HG03039 (cell line): ENCODE measurements at regions not wholly inside any gene's neighbourhood (a gene's known extent, or its start where the extent isn't known, plus 50 kb on each side); places are given as distances from the start of the nearest gene placed in this dataset.
"Not testable (repeated sequence)": the region's sequence is repeated elsewhere in the genome, so short reads cannot be mapped to it uniquely, and the experiment has no call there.

Source experiments
- ATAC-seq: cut with Tn5 transposase; IDR thresholded peaks from one replicate; pipeline ENCODE4 v1.9.1; 2021; ENCODE audit warnings: mild to moderate bottlenecking, moderate library complexity; ENCODE audit not compliant: unreplicated experiment

- ATAC-seq, result no peak
These were observed 1274.5 kb upstream of the TMEFF2 start for GRCh38 chr2:193469251-193469650.

DNA sequence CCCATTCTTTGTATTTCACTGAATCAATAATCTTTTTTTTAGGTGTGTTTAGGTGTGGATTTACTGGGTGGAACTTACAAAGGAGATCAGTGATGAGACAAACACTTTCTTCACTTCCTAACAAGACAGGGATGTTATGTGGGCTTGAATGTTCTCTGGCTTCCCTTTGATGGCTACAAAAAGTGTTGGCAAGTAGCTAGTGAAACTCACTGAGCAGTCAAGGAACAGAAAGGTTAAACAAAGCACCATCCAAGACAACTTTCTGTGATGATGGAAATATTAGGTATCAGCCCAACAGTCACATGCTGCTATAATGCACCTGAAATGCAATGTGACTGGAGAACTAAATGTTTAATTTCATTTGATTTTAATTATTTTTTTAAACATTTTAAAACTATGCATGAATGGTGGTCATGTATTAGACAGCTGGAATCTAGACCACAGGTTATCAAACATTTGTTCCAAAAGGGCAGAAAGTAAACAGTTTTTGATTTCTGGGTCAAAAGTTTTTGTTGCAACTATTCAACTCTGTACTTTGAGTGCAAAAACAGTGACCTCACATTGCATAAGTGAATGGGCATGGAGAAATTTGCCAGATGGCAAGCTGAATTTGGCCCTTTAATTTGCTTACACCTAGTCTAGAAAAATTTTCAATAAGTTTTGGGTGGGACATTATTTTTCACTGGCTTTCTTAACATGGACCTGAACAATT, 1272.7 kb upstream of the TMEFF2 start:
- ATAC-seq, result no peak

DNA sequence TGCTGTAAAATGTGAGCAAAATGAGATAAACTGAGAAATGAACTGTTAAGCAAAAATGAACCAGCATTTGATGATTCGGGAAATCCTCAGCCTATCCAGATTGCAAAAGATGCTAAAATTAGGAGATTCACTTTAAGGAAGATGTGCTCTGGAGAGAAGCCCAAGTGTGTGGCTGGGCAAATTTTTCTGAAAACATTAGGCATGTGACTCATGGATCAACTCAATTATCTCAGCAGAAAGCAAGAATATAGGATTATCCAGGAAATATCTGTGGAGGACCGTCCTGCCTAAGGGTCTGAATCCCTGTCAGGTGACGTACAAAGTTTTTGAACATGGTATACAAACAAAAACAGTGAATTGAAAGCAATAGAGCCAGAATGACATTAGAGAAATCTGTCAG, 1268.3 kb upstream of the TMEFF2 start:
- no peak for ATAC-seq

DNA sequence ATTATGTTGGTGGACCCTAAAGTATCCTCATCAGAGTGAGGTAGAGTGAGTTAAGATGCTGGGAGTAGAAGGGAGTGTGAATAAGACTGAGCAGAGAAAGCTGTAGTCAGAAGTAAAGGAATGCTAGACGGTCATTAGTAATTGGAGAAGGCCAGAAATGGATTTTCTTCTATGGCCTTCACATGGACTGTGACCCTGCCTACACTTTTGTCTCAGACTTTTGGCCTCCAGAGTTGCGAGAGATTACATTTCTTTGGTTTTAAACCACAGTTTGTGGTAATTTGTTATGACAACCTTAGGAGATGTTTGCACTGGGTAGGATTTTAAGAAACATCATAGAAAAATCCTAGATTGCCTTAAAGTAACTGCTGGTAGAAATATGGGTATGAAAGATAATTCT, 1267.7 kb upstream of the TMEFF2 start:
- ATAC-seq, result no peak

DNA sequence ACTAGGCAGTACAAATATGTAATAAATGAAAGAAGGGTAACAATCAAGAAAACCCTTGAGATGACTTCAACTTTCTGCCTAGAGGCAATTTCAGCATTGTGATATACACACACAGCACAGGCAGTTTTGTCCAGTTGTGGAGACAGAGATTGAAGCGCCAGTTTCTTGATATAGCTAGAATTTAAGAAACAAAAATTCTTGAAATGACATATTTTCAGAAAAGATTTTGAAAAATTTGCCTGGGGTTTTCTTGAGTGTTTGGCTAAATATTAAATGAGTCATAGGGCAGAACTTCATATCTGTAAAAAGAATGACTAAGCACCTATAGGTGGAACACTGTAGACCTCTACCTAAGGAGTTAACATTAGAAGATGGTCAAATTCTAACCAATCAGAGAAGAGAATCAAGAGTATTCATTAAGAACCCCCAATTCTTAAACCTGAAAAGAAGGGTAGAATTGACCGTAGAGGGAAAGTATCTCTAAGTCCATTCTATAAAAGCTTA, 1266.8 kb upstream of the TMEFF2 start:
- no peak for ATAC-seq

DNA sequence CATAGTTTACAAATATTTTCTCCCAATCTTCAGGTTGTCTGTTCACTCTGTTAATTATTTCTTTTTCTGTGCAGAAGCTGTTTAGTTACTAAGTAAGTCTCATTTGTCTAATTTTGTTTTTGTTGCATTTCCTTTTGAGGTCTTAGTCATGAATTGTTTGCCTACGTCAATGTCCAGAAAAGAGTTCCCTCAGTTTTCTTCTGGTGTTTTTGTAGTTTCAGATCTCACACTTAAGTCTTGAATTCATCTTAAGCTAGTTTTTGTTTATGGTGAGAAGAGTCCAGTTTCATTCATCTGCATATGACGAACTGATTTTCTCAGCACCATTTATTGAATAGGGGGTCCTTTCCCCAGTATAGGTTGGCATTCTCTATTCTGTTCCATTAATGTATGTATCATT, 1252.2 kb upstream of the TMEFF2 start:
- ATAC-seq, result no peak

GRCh38 chr2:193442293-193442692, 1247.6 kb upstream of the TMEFF2 start:
- ATAC-seq, result no peak

DNA sequence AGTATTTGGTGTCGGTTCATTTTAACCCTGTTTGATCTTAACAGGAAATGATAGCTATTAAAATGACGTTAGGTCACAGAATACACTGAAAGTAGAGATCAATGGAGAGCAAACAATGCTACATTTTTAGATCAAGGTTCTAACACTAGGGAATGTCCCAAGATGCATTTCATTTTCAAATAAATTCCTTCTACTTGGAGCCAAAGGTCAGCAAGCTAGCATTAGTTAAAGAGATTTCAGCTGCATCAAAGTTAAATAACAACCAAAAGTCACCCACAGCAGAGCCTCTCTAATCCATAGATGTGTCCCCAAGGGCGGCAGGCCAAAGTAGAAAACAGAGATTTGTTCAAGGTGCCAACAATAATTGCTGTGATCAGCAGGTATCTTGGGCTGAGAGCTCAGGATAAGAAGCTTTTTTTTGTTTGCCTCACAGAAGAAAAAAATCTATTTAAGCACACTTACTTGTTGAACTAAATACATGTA, 1233.6 kb upstream of the TMEFF2 start:
- ATAC-seq, result no peak

DNA sequence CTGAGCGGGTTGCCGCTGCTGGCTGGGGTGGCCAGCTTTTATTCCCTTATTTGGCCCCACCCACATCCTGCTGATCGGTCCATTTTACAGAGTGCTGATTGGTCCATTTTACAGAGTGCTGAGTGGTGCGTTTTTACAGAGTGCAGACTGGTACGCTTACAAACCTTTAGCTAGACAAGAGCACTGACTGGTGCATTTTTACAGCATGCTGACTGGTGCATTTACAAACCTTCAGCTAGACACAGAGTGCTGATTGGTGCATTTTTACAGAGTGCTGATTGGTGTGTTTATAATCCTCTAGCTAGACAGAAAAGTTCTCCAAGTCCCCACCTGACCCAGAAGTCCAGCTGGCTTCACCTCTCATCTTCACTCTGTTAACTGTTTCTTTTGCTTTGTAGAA, 1217.6 kb upstream of the TMEFF2 start:
- ATAC-seq, result not testable (repeated sequence)

GRCh38 chr2:193409951-193410350, 1215.2 kb upstream of the TMEFF2 start:
- no peak for ATAC-seq

GRCh38 chr2:193382583-193382982, 1187.8 kb upstream of the TMEFF2 start:
- no peak for ATAC-seq

- peak; percentile 70 for ATAC-seq
These were observed 1183.1 kb upstream of the TMEFF2 start for GRCh38 chr2:193377789-193378188.

DNA sequence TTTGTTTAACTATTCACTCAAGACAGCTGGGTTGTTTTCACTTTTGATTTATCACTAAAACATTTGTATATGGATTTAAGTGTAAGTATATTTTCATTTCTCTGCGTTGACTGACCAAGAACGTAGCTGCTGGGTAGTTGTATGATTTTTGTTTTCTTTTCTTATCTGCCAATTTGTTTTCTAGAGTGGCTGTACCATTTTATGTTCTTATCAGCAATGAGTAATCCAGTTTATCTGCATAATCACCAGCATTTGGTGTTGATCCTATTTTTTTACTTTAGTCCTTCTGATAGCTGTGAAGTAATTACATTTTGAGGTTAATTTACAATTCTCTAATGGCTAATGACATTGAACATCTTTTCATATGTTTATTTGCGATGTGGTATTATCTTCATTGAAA, 1178.4 kb upstream of the TMEFF2 start:
- no peak for ATAC-seq

DNA sequence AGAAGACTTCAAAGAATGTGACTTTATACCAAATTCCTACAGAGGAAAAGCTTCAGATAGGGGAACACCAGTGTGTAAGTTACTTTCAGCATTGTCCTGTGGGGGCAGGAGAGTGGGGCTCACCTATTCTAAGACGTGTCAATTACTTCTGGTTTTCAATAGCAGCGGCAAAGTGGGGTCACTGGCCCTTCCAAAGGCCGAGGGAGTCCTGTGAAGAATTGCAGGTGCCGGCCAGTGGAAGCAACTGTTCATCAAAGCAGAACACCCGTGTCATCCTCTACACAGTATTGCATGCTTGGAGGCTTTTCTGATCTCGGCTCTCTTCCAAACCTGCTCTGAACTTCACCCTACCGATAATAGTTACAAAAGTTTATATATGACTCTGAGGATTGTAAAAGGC, 1176.5 kb upstream of the TMEFF2 start:
- no peak for ATAC-seq

DNA sequence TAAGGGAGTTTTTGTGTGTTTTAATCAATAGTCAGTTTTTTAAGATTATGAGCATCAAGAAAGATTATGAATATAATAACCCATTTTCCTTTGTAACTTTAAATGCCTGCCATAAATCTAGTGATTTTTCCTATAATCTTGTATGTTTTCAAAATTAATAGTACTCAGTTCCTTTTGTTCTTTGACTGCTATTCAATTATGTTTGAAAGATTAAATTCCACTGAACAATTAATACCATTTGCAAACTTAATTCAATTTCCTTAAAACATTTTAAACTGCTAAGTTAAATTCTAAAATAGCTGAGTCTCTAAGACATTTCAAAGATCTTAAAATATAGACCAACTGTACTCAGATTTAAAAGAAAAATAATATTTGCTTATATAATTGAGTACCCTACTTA, 1173.9 kb upstream of the TMEFF2 start:
- no peak for ATAC-seq

DNA sequence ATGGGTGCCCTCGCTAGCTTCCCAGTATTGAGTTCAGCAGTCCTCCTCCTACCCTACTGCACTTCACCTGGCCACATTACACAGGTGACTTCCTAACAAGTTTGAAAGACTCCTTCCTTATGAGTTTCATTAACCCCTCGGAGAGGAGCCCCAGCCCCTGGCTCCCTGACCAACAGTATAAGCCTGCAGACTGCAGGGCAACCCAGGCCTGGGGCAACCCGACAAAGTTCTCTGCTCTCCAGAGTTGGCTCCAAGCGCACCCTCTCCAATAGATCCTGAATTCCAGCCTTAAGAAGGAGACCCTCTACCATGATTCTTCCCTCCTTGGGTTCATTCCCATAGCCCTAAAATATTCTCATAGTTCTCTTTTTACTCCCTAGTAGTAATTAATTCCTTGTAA, 1162.8 kb upstream of the TMEFF2 start:
- no peak for ATAC-seq

DNA sequence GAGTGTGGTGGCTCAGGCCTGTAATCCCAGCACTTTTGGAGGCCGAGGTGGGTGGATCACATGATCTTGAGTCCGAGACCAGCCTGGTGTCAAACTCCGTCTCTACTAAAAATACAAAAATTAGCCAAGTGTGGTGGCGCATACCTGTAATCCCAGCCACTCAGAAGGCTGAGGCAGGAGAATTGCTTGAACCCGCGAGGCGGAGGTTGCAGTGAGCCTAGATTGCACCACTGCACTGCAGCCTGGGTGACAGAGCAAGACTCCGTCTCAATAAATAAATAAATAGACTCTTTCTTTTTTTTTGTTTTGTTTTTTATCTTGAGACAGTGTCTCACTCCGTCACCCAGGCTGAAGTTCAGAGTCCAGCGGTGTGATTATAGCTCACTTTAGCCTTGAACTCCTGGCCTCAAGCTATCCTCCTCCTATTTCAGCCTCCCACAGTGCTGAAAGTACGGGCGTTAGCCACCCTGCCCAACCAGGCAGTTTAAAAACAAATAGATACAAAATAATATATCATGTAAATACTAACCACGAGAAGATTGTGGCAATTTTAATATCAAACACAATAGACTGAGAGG, 1158.0 kb upstream of the TMEFF2 start:
- not testable (repeated sequence) for ATAC-seq

- no peak for ATAC-seq
These were observed 1155.8 kb upstream of the TMEFF2 start for GRCh38 chr2:193350509-193350908.

DNA sequence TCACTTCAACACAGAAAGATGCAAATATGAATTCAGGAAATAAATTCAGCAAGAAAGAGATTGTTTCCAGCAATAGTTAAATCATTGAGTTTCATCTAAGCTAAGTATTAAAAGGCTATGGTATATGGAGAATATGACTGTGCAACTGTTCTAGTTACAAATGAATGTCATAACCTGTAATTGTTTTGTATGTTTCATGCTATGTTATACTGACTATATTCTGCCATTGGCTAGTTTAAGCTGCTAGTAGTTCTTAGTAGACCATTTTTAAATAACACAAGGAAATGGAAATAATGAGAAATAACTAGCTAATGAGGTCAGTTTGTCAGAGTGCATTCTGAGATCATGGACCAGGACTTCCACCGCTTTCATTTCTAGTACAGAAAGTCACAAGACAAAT, 1154.9 kb upstream of the TMEFF2 start:
- no peak for ATAC-seq

- no peak for ATAC-seq
These were observed 1153.3 kb upstream of the TMEFF2 start for GRCh38 chr2:193348055-193348454.

GRCh38 chr2:193336781-193337180, 1142.0 kb upstream of the TMEFF2 start:
- no peak for ATAC-seq

DNA sequence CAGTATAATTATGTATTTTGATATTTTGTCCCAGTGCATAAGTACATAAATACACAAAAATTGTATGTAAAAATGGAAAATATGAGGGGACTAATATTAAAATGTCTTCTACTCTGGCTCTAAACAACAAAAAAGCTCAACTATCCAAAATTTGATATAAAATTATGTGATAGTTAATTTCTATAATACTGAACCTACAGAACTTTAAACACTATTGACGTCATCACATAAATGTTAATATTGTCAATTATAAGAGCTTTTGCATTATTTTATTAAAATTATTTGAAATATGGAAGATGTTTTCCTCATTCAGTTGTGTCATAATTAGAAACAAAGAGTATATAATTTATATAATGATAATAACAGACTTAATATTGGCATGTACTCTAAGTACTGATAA, 1139.7 kb upstream of the TMEFF2 start:
- no peak for ATAC-seq

DNA sequence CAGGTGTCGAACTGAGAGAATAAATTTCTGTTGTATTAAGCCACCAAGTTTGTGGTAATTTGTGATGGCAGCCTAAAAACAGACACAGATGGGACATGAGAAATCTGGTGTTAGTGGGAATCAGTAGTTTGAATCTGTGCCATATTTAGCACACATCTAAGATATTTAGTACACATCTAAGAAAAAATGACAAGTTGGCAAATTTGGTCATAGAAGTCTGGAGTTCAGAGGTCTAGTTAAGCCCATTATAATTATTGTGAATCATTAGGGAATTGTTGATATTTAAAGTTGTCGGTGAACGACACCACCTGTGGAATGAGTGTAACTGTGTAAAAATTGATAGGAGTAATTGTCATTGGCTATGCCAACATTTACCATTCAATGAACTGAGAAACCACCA, 1138.8 kb upstream of the TMEFF2 start:
- ATAC-seq, result no peak
